D721Med (cell line): ENCODE measurements at regions not wholly inside any gene's neighbourhood (a gene's known extent, or its start where the extent isn't known, plus 50 kb on each side); places are given as distances from the start of the nearest gene placed in this dataset.
"Not testable (repeated sequence)": the region's sequence is repeated elsewhere in the genome, so short reads cannot be mapped to it uniquely, and the experiment has no call there.

Experiments used
- DNase-seq: peaks from one replicate; pipeline ENCODE4 v3.0.0; 2011; ENCODE audit warnings: low spot score; ENCODE audit not compliant: insufficient read length
- FAIRE-seq: peaks from 2 replicates; lab custom pipeline; 2011; peaks lifted over from hg19 to GRCh38; lab: Jason Lieb, UNC
- CTCF ChIP-seq: IDR thresholded peaks from 2 replicates; pipeline ENCODE4 v1.5.1; 2012; ENCODE audit warnings: mild to moderate bottlenecking, control low read depth; ENCODE audit not compliant: insufficient read depth; ENCODE audit errors: missing control alignments

GRCh38 chr12:46604684-46605083 lies 221.1 kb downstream of the SLC38A4 start:
- no peak for TF ChIP-seq CTCF
- no peak for FAIRE-seq
- DNase-seq, result no peak

GRCh38 chr12:46603776-46604456 lies 221.9 kb downstream of the SLC38A4 start:
- no peak for DNase-seq
- no peak for FAIRE-seq

GRCh38 chr12:46602474-46602873 lies 223.3 kb downstream of the SLC38A4 start:
- FAIRE-seq (no peak), DNase-seq (no peak)
- no peak for TF ChIP-seq CTCF

More at GRCh38 chr12:46603776-46604456, 221.9 kb downstream of the SLC38A4 start:
- no peak for TF ChIP-seq CTCF

GRCh38 chr12:46590991-46591703 lies 218.6 kb upstream of the SLC38A2 start:
- DNase-seq (no peak), FAIRE-seq (no peak)
- TF ChIP-seq CTCF, result no peak

- TF ChIP-seq CTCF, result no peak
- no peak for DNase-seq
- no peak for FAIRE-seq
These were observed 213.5 kb upstream of the SLC38A2 start for GRCh38 chr12:46585854-46586621.

- FAIRE-seq, DNase-seq: not testable (repeated sequence)
These were observed 211.5 kb upstream of the SLC38A2 start for GRCh38 chr12:46584098-46584497.

- not testable (repeated sequence) for DNase-seq, FAIRE-seq
These were observed 209.4 kb upstream of the SLC38A2 start for GRCh38 chr12:46581990-46582389.

GRCh38 chr12:46580445-46580844 lies 207.9 kb upstream of the SLC38A2 start:
- no peak for DNase-seq
- no peak for TF ChIP-seq CTCF
- no peak for FAIRE-seq
